H1 (cell line): ENCODE measurements at regions not wholly inside any gene's neighbourhood (a gene's known extent, or its start where the extent isn't known, plus 50 kb on each side); places are given as distances from the start of the nearest gene placed in this dataset.

ENCODE experiments used
- EP300 ChIP-seq, 2 experiments: IDR thresholded peaks; 1 replicate in 1 of 2; 2 replicates in 1 of 2; pipeline ENCODE4 v1.6.1; 2011 to 2012; ENCODE audit warnings: low read depth in 2 of 2, low read length in 2 of 2, mild to moderate bottlenecking in 2 of 2, borderline replicate concordance in 1 of 2, inconsistent platforms in 1 of 2, moderate library complexity in 1 of 2
- JUND ChIP-seq: IDR thresholded peaks from 2 replicates; pipeline ENCODE4 v1.6.1; 2011; ENCODE audit warnings: mild to moderate bottlenecking, improper control_type of control experiment, low read length
- NANOG ChIP-seq: IDR thresholded peaks from 2 replicates; pipeline ENCODE4 v1.6.1; 2011; ENCODE audit warnings: low read length, low read depth, mild to moderate bottlenecking, inconsistent platforms; ENCODE audit not compliant: insufficient read depth, poor library complexity, severe bottlenecking

- no peak for TF ChIP-seq EP300 (IDR thresholded peaks at IDR 0.05; ENCODE audit: borderline replicate concordance in 1 of 2, low read depth in 2 of 2, low read length in 2 of 2)
- TF ChIP-seq JUND: no peak
- TF ChIP-seq NANOG: no peak
These were observed 263.8 kb upstream of the IGFBP7 start for GRCh38 chr4:57373991-57374390.
